ENCODE measurements at regions not wholly inside any gene's neighbourhood (a gene's known extent, or its start where the extent isn't known, plus 50 kb on each side); places are given as distances from the start of the nearest gene placed in this dataset.

GRCh38 chr5:68685863-68686262, 408.0 kb upstream of the SLC30A5 start (continued):
- no peak for TF ChIP-seq ZNF407 (CRISPR knock-in tag; IDR thresholded peaks at IDR 0.05; ENCODE audit: not compliant biosample characterization)
- TF ChIP-seq ZNF33B (CRISPR knock-in tag; IDR thresholded peaks at IDR 0.05) = no peak
- no peak for TF ChIP-seq ZFP37 (CRISPR knock-in tag; IDR thresholded peaks at IDR 0.05; ENCODE audit: borderline replicate concordance)
- no peak for TF ChIP-seq HDAC1 (CRISPR knock-in tag; IDR thresholded peaks at IDR 0.05)
- TF ChIP-seq ZNF569 (CRISPR knock-in tag; IDR thresholded peaks at IDR 0.05; ENCODE audit: borderline replicate concordance) = no peak

GRCh38 chr5:68688547-68688946, 405.3 kb upstream of the SLC30A5 start:
- FAIRE-seq (no peak), DNase-seq (ENCODE audit: low spot score) (no peak), ATAC-seq (no peak)
- Histone ChIP-seq H3K27ac (ENCODE audit: extremely low read length, insufficient read depth, low read length) (no peak overlapping the region), H3K4me2 (ENCODE audit: low read depth, low read length) (no peak overlapping the region), H4K20me1 (ENCODE audit: insufficient read depth, low read length) (no peaks in the 10 kb centered on the region), H3K9me3 (ENCODE audit: low read length) (no peaks in the 10 kb centered on the region), H3K9ac (ENCODE audit: insufficient read depth, low read depth, low read length) (no peak overlapping the region), H3K79me2 (ENCODE audit: insufficient read depth, low read length) (no peaks in the 10 kb centered on the region), H2AFZ (ENCODE audit: low read length) (no peak overlapping the region), H3K27me3 (ENCODE audit: control insufficient read depth in 1 of 2, insufficient read depth in 2 of 2, low read length in 2 of 2) (no peaks in the 10 kb centered on the region), H3K36me3 (replicated peaks in 1 of 2; ENCODE audit: control insufficient read depth in 1 of 2, insufficient read depth in 2 of 2, low read length in 2 of 2) (no peaks in the 10 kb centered on the region), H3K4me1 (ENCODE audit: insufficient read depth, low read length) (no peaks in the 10 kb centered on the region), H3K4me3 (replicated peaks in 1 of 3; ENCODE audit: insufficient read depth in 1 of 3, low read depth in 2 of 3, low read length in 3 of 3) (no peak overlapping the region)
- CTCF ChIA-PET (ENCODE audit: low intra/inter-chr PET ratio, low total read pairs) = no interaction called here
- POLR2A ChIA-PET = no interaction called here
- in situ Hi-C loops (cut with HindIII; ENCODE audit: extremely low pct_ligation_motif_present, low pct_unique_long_range_greater_than_20kb) (no loop called here), intact Hi-C loops (cut with micrococcal nuclease; ENCODE audit: unreplicated experiment) (no loop called here)
- BruUV-seq (replicated peaks) = no TSS peak
- 3% methylated on average over 1 of the region's 1 CpG for WGBS (ENCODE audit: low lambda C conversion rate)
- TF ChIP-seq SNAPC2 (CRISPR knock-in tag; IDR thresholded peaks at IDR 0.05) (no peak), UBTF (CRISPR knock-in tag; IDR thresholded peaks at IDR 0.05) (no peak), ZNF574 (CRISPR knock-in tag; IDR thresholded peaks at IDR 0.05) (no peak), ZNF367 (CRISPR knock-in tag; IDR thresholded peaks at IDR 0.05; ENCODE audit: borderline replicate concordance) (no peak), TBP (CRISPR knock-in tag; IDR thresholded peaks at IDR 0.05) (no peak), ZNF598 (CRISPR knock-in tag; IDR thresholded peaks at IDR 0.05; ENCODE audit: borderline replicate concordance) (no peak)

All from HepG2 (cell line).